Activated naive CD8-positive, alpha-beta T cell treated with anti-CD3 and anti-CD28 coated beads for 36 hours (primary cell): ENCODE measurements at regions not wholly inside any gene's neighbourhood (a gene's known extent, or its start where the extent isn't known, plus 50 kb on each side); places are given as distances from the start of the nearest gene placed in this dataset.

Experiments
- DNase-seq: peaks from one replicate; pipeline ENCODE4 v3.0.0; 2021
- H3K27ac Mint-ChIP-seq: one replicate; pipeline ENCODE4 v1.8.0; 2022; ENCODE audit warnings: mild to moderate bottlenecking, moderate library complexity, mixed read lengths
- H3K27me3 Mint-ChIP-seq: one replicate; pipeline ENCODE4 v1.8.0; 2022; ENCODE audit warnings: mild to moderate bottlenecking, mixed read lengths
- H3K36me3 Mint-ChIP-seq: one replicate; pipeline ENCODE4 v1.8.0; 2021; ENCODE audit warnings: mild to moderate bottlenecking, mixed read lengths
- H3K4me1 Mint-ChIP-seq: one replicate; pipeline ENCODE4 v1.8.0; 2021; ENCODE audit warnings: mixed read lengths
- H3K4me3 Mint-ChIP-seq: one replicate; pipeline ENCODE4 v1.8.0; 2022; ENCODE audit warnings: mild to moderate bottlenecking, moderate library complexity, mixed read lengths
- H3K9me3 Mint-ChIP-seq: one replicate; pipeline ENCODE4 v1.8.0; 2022; ENCODE audit warnings: mixed read lengths

- no peaks in the 10 kb centered on the region for H3K36me3 Mint-ChIP-seq
Measured at GRCh38 chr15:70201425-70201775, 103.7 kb upstream of the TLE3 start.

DNA sequence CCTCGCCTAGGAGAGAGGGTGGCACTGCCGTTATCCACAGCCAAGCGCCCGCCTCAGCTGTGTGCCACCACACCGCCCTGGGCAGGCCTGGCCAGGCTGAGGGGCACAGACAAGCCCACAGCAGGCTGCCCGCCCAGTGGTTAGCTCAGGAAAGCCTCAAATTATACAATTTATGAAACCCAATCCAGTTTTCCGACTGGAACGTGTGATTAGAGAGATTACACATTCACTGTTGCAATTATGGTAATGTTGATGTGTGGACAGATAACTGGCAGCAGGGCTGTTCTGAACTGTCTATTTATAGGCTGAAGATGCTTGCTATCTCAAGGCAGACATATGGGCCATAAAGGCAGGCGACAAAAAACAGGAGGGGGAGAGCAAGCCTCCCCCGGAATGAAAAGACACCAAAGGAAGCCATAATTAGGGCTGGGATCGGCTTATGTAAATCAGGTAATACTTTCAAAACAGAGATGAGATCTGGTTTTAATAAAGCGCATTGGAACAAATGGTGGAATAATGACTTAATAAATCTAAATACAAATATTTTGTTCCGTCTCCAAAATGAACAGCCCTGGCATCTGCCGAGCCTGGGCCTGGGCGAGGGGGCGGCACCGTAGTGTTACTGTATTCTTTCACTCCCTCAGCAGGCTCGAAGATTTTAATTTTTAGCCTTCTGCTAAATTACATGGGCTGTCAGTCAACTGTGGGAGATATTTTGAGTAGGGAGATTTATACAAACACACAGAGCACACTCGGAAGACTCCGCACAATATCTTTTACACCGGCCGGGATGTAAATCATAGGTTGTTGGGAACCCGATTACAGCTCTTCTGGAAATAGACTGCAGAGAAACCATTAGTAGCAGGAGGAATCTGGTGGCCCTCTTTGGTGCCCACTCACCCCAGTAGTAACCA lies 103.1 kb upstream of the TLE3 start:
- Mint-ChIP-seq H3K4me1 (no peaks in the 10 kb centered on the region), H3K36me3 (no peaks in the 10 kb centered on the region), H3K27ac (no peak overlapping the region), H3K9me3 (no peaks in the 10 kb centered on the region), H3K27me3 (no peaks in the 10 kb centered on the region), H3K4me3 (no peak overlapping the region)
- no peak for DNase-seq

More at GRCh38 chr15:70201425-70201775, 103.7 kb upstream of the TLE3 start:
- H3K4me1 Mint-ChIP-seq: no peaks in the 10 kb centered on the region
- H3K4me3 Mint-ChIP-seq: no peak overlapping the region
- H3K9me3 Mint-ChIP-seq: no peaks in the 10 kb centered on the region
- no peak for DNase-seq
- H3K27me3 Mint-ChIP-seq: peaks cover 3% of the 10 kb centered on the region
- H3K27ac Mint-ChIP-seq: no peak overlapping the region

DNA sequence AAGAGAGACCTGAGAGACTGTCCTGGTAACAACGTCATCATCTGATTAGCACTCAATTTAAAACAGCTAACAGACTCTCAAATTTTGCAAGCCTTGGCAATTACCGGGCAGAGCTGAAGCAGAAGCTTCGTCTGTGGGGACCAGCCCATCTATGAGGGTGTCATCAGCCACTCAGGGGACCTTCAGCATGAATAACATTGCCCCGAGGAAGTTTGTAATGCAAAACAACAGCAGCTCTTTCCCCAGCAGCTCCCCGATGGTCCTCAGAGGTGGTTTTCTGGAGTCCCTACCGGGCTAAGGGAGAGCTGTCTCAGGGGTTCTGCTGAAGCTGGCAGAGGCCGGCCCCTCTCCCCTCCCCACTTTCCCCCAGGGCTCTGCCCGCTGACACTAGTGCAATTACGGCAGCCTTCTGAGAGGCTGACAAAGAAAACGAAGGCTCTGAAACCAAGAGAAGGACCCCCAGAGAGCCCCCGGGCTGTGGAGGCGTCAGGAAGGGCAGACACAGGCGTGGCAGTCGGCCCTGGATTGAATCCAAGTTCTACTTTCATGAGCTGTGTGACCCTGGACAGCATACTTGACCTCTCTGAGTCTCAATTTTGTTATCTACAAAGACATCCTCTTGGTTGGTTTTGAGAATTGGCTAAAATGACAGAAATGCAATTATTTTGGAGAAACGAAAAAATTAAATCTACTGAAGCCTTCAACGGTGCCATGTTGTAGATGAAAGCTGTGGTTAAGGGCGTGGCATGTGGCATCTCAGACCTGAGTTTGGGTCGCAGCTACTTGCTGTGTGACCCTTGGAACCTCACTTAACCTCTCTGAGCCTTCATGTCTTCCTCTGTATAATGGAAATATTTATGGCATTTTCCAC lies 102.1 kb upstream of the TLE3 start:
- Mint-ChIP-seq H3K27ac (no peak overlapping the region), H3K36me3 (no peaks in the 10 kb centered on the region), H3K4me1 (no peaks in the 10 kb centered on the region), H3K27me3 (no peaks in the 10 kb centered on the region), H3K9me3 (no peaks in the 10 kb centered on the region), H3K4me3 (no peak overlapping the region)
- no peak for DNase-seq

GRCh38 chr15:70199124-70199482 lies 101.4 kb upstream of the TLE3 start:
- no peaks in the 10 kb centered on the region for H3K27me3 Mint-ChIP-seq

DNA sequence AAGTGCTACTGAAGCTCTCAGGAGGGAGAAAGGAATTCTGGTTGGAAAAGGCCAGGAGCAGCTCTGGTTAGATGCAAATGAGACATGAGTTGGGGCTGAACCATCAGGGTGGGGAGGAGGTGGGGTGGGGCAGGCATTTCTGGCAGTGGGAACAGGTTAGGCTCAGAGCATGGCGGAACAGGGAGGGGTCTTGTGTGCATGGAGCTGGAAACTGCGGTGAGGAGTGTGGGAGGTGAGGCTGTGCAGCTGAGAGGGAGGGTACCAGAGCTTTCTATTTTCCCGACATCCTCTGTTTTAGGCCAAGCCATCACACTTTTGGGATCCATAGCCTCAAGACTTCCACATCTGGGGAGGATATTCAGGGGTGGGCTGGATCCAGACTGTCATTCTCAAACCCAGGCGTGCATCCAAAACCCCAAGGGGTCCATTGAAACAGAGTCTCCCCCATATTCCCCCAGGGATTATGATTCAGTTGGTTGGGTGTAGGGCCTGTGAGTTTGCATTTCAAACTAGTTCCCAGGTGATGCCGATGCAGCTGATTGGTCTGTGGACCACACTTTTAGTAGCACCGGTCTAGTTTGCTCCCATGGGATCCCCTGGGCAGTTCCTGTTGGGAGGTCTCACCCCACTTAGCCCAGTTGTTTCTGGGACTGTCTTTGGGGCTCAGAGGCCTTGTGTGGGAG lies 100.9 kb upstream of the TLE3 start:
- Mint-ChIP-seq H3K27ac (no peak overlapping the region), H3K4me3 (no peak overlapping the region), H3K36me3 (no peaks in the 10 kb centered on the region), H3K27me3 (no peaks in the 10 kb centered on the region), H3K9me3 (no peaks in the 10 kb centered on the region), H3K4me1 (no peaks in the 10 kb centered on the region)
- DNase-seq: no peak

More at GRCh38 chr15:70199124-70199482, 101.4 kb upstream of the TLE3 start:
- no peaks in the 10 kb centered on the region for H3K9me3 Mint-ChIP-seq
- no peak overlapping the region for H3K27ac Mint-ChIP-seq
- no peaks in the 10 kb centered on the region for H3K36me3 Mint-ChIP-seq
- DNase-seq: no peak
- no peak overlapping the region for H3K4me3 Mint-ChIP-seq
- H3K4me1 Mint-ChIP-seq: no peaks in the 10 kb centered on the region

DNA sequence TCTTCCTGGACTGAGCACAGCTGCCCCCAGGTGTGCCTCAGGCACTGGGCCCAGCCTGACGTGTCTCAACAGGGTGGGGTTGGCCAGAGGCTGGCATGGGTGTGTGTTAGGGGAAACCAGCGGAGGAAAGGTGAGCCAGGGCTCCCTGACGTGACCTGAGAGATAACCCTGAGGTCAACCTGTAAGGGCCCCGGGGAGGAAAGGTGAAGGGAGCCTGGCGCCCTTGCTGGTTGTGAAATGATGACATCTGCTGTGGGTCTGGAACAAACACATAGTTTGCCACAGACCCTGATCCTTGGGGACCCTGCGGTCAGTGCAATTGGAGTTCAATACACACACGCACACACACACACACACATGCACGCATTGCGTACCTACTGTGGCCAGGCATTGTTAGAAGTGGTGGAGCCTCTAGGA lies 100.2 kb upstream of the TLE3 start:
- H3K9me3 Mint-ChIP-seq: no peaks in the 10 kb centered on the region
- H3K27me3 Mint-ChIP-seq: no peaks in the 10 kb centered on the region
- no peak for DNase-seq
- H3K27ac Mint-ChIP-seq: no peak overlapping the region
- H3K4me1 Mint-ChIP-seq: no peaks in the 10 kb centered on the region
- H3K4me3 Mint-ChIP-seq: no peak overlapping the region
- H3K36me3 Mint-ChIP-seq: no peaks in the 10 kb centered on the region

GRCh38 chr15:70197318-70197944 lies 99.7 kb upstream of the TLE3 start:
- no peak overlapping the region for H3K4me3 Mint-ChIP-seq
- no peak for DNase-seq
- H3K27me3 Mint-ChIP-seq: no peaks in the 10 kb centered on the region
- H3K9me3 Mint-ChIP-seq: no peaks in the 10 kb centered on the region
- H3K27ac Mint-ChIP-seq: no peak overlapping the region
- H3K4me1 Mint-ChIP-seq: no peaks in the 10 kb centered on the region
- H3K36me3 Mint-ChIP-seq: no peaks in the 10 kb centered on the region

GRCh38 chr15:70196372-70197316 lies 98.9 kb upstream of the TLE3 start:
- DNase-seq: no peak
- H3K36me3 Mint-ChIP-seq: no peaks in the 10 kb centered on the region
- H3K9me3 Mint-ChIP-seq: peaks cover 3% of the 10 kb centered on the region
- H3K4me3 Mint-ChIP-seq: no peak overlapping the region
- no peaks in the 10 kb centered on the region for H3K4me1 Mint-ChIP-seq
- no peaks in the 10 kb centered on the region for H3K27me3 Mint-ChIP-seq
- no peak overlapping the region for H3K27ac Mint-ChIP-seq

GRCh38 chr15:70195587-70196305 lies 98.0 kb upstream of the TLE3 start:
- Mint-ChIP-seq H3K4me1 (no peaks in the 10 kb centered on the region), H3K27ac (no peak overlapping the region), H3K9me3 (peaks cover 3% of the 10 kb centered on the region), H3K4me3 (no peak overlapping the region), H3K36me3 (no peaks in the 10 kb centered on the region), H3K27me3 (no peaks in the 10 kb centered on the region)
- no peak for DNase-seq

DNA sequence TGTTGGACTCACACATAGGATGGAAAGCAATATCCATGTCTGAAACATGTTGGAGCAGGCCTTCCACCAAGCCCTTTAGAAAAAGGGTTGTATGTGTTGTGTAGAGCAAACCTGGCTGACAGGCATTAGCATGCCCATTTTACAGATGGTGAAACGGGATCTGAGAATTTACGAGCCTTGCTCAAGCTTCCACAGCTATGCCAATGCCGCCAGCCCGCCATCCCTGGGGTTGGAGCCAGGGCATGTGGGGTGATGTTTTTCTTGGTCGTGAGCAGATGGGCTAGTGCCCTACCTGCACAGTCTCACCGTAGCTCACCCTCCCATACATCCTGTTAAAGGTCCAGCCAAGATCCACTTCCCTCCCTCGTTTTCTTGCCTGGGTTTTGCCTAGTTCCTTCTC lies 97.5 kb upstream of the TLE3 start:
- H3K4me3 Mint-ChIP-seq: no peak overlapping the region
- H3K9me3 Mint-ChIP-seq: peaks cover 3% of the 10 kb centered on the region
- DNase-seq: no peak
- no peak overlapping the region for H3K27ac Mint-ChIP-seq
- no peaks in the 10 kb centered on the region for H3K36me3 Mint-ChIP-seq
- no peaks in the 10 kb centered on the region for H3K27me3 Mint-ChIP-seq
- H3K4me1 Mint-ChIP-seq: no peaks in the 10 kb centered on the region

DNA sequence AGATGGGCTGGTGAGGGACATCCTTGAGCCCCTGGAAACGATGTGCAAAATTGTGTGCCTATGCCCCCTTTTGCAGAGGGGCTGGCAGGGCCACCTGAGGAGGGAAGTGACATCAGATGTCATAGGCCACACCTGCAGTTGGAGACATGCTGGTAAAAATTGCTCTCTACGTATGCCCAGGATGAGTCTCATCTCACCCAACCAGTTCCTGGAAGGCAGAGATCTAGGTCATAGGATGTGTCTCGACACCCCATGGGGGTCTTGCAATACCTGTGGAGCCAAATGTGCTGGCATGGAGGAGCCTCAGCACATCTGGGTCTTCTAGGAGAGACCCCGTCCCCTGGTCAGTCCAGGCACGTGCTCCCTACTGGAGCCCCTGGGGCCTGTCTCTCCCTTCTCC lies 96.5 kb upstream of the TLE3 start:
- DNase-seq: no peak
- Mint-ChIP-seq H3K4me1 (no peaks in the 10 kb centered on the region), H3K27me3 (no peaks in the 10 kb centered on the region), H3K36me3 (no peaks in the 10 kb centered on the region), H3K9me3 (peaks cover 3% of the 10 kb centered on the region), H3K27ac (no peak overlapping the region), H3K4me3 (no peak overlapping the region)

DNA sequence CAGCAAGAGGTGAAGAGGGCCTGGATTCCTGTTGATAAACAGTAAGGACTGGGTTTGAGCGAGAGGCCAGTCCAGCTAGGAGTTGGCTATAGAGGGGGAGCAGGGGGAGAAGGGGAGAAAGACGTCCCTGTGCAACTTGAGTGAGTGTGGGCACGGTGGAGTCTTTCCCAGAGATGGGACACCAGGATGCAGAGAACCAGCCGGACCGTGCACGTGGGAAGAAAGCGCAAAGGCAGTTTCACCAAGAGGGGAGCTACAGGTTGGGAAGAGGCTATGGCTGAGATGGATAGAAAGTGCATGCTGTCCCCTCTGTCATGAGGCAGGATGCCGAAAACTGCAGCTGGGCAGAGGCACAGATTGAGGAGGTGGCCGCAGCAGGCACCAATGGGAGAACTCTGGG lies 96.0 kb upstream of the TLE3 start:
- no peak overlapping the region for H3K4me3 Mint-ChIP-seq
- no peak overlapping the region for H3K27ac Mint-ChIP-seq
- H3K4me1 Mint-ChIP-seq: no peaks in the 10 kb centered on the region
- H3K36me3 Mint-ChIP-seq: no peaks in the 10 kb centered on the region
- no peaks in the 10 kb centered on the region for H3K27me3 Mint-ChIP-seq
- DNase-seq: no peak
- peaks cover 3% of the 10 kb centered on the region for H3K9me3 Mint-ChIP-seq

- Mint-ChIP-seq H3K4me3 (no peak overlapping the region), H3K9me3 (peaks cover 3% of the 10 kb centered on the region), H3K27me3 (no peaks in the 10 kb centered on the region), H3K4me1 (no peaks in the 10 kb centered on the region), H3K36me3 (no peaks in the 10 kb centered on the region), H3K27ac (no peak overlapping the region)
- no peak for DNase-seq
Measured at GRCh38 chr15:70192490-70192889, 94.8 kb upstream of the TLE3 start.
